HG03354 (cell line): ENCODE measurements at regions not wholly inside any gene's neighbourhood (a gene's known extent, or its start where the extent isn't known, plus 50 kb on each side); places are given as distances from the start of the nearest gene placed in this dataset.
A peak's percentile ranks its signal among the peaks of the same experiment; 100 is the strongest.
"Not testable (repeated sequence)": the region's sequence is repeated elsewhere in the genome, so short reads cannot be mapped to it uniquely, and the experiment has no call there.

ENCODE experiments used
- ATAC-seq: cut with Tn5 transposase; IDR thresholded peaks from one replicate; pipeline ENCODE4 v1.9.1; 2021; ENCODE audit warnings: mild to moderate bottlenecking; ENCODE audit not compliant: unreplicated experiment, poor library complexity, severe bottlenecking

GRCh38 chr1:149635290-149635899, 51.7 kb downstream of the PPIAL4C start:
- not testable (repeated sequence) for ATAC-seq

GRCh38 chr1:149636286-149637122, 52.9 kb downstream of the PPIAL4C start:
- peak; percentile 91 for ATAC-seq

DNA sequence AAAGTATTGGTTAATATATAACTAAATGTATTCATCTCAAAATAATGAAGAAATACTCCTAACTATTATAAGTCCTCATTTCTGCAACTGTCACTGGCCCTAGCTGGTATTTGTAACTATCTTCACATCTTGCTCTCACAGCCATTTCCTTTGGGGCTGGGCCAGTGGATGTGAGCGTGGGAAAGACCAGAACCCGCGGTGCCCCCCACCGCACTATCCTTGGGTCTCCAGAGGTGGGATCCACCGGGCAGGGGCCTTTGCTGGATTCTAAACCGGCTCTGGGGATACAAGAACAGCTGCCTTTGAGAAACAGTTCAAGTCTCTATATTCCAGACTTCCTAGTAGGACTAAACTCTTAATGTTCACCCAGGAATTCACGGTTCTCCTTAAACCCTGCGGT, 54.8 kb downstream of the PPIAL4C start:
- not testable (repeated sequence) for ATAC-seq

DNA sequence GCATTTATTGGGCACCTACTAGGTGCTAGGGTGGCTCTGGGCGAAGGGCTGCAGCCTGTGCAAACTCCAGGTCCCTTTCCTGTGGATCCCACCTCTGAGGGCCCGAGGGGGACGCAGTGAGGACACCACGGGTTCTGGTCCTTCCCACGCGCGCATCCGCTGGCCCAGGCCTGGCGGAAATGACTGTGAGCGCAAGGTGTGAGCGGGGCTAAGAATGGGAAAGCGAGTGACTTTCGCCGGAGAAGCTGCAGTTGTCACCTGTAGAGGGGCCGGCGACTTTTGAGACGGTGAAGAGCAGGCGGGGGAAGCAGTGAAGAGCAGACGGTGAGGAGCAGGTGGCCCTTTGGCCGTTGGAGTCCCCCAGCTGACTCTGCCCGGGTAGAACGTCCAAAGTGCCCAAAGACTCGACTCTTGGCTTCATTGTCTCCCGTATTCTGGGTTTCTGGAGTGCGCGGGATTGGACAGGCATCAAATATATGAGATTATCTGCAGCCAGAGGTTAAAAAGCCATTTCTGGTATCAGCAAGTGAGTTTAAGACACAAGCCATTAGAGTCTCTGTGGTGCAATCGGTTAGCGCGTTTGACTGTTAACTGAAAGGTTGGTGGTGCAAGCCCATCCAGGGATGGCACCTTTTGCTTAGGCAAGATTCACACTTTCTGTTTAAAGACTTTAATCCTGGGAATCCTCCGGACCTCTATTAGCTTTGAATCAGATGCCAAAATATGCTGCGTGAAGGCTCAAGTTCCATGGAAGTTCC, 55.4 kb downstream of the PPIAL4C start:
- not testable (repeated sequence) for ATAC-seq

GRCh38 chr1:149641179-149641578, 57.5 kb downstream of the PPIAL4C start:
- not testable (repeated sequence) for ATAC-seq

DNA sequence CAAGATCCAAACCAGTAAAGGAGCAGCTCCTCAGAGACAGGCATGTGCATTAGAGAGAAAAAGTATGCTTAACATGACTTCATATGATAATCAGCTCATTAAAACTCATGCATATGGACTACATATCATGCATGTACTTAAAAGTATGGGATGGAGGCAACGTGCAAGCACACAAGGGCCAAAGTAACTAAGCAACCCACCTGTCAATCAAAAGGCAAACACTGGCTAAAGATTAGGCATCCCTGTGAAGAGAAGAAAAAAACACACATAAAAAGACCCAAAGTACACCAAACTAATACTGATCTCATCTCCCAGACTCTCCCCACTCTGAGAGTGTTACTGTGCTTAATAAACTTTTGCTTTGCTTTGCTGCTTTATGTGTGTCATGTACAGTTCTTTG, 61.2 kb downstream of the PPIAL4C start:
- not testable (repeated sequence) for ATAC-seq

DNA sequence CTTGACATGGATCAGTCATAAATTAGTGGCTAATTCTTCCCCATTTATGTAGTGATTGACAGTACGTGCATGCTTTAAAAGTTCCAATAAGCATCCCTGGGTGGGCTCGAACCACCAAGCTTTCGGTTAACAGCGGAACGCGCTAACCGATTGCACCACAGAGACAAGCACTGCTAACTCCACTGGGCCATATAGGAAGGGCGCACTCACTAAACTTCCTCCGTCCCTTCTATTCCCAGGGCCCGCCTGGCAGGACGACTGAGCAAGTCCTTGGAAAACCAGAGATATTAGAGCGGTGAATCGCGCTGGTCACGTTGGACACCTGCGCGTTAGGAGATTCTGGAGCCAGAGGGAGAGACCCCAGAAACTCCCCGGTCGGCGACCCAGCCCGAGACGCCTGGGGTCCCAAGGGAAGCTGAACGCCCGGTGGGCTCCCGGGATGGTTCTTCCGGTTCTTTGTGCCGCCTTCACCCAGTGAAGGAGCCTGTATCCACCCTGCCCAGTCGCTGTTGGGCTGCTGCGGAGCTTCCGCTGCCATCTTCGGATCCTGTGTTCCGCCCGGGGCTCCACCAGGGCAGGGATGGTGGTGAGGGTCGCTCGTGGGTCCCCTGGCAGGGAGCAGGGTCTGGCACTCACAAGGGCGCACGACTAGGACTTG, 62.8 kb downstream of the PPIAL4C start:
- ATAC-seq = not testable (repeated sequence)

DNA sequence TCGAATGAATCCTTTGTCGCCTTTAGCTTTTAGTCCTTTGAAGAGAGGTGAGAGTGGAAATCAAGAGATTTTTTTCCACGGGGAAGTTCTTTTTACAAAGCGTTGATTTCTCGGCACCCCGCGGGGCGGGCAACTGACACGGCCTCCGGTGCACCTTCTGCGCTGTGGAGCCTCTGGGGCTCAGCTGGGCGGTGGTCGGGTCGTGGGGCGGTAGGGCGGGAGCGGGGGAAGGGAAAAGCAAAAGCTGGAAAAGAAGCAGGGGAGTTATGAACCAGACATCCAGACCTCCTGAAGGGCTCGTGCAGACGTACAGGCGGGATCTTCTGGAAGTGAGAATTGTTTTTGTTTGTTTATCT, 63.3 kb downstream of the PPIAL4C start:
- ATAC-seq = not testable (repeated sequence)

DNA sequence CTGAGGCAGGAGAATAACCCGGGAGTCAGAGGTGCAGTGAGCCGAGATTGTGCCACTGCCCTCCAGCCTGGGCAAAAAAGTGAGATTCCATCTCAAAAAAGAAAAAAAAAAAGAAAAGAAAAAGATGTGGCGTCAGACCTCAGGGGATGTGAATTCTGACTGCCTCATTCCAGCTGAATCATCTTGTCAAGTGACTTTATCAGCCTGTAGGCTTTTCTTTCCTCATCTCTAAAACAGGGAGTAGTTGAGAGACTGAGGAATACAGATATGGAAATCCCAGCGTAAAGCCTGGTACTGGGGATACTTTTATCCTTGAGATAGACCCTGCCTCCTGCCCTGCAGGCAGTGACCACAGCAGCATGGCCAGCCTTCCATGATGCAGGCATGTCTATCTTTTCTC, 74.1 kb downstream of the PPIAL4C start:
- ATAC-seq = not testable (repeated sequence)

GRCh38 chr1:149658175-149658574, 74.5 kb downstream of the PPIAL4C start:
- not testable (repeated sequence) for ATAC-seq

- ATAC-seq = not testable (repeated sequence)
Observed at GRCh38 chr1:149664624-149665023, 81.0 kb downstream of the PPIAL4C start.

DNA sequence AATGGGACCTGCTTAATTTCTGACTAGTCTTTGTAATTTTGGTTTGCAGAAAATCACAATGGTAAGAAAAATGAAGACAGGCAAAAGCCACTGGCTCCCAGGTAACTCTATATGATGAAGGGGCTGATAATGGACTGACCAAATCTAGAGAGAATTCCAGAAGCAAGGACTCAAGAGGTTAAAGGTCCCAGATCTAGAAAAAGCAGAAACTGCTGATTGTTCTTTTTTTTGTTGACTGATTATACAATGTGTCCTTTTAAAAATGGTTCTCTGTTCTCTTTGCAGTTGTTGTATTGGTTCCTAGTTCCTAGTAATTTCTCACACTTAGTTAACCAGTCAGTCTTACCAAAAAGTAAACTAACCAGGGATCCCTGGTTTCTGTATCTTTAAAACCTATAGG, 81.4 kb downstream of the PPIAL4C start:
- ATAC-seq = not testable (repeated sequence)

GRCh38 chr1:149665528-149665927, 81.9 kb downstream of the PPIAL4C start:
- not testable (repeated sequence) for ATAC-seq

DNA sequence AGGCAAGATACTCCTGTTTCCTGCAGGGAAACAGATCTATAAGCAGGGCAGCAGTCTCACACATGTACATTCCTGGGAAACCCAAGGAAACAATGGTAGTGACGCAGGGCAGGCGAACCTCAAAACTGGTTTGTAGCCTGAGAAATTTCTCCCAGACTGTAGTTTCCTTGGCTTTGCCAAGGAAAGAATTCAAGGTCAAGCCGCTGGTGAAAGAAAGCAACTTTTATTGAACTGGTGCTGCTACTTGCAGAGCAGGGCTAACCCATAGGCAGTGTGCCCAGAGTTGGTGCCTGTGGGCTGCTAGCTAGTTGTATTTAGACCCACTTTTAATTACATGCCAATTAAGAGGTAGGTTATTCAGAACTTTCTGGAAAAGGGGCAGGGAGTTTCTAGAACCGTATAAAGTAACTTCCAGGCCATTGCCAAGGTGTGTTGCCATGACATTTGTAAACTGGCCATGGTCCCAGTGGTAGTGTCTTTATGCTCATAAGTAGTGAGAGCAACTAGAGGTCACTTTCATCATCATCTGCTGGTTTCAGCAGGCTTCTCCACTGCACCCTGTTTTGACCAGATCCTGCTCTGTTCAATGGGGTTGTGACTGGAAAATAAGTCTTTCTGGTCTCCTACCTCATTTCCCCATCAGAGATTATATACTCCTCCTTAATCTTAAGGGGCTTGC, 89.7 kb downstream of the PPIAL4C start:
- ATAC-seq = not testable (repeated sequence)

DNA sequence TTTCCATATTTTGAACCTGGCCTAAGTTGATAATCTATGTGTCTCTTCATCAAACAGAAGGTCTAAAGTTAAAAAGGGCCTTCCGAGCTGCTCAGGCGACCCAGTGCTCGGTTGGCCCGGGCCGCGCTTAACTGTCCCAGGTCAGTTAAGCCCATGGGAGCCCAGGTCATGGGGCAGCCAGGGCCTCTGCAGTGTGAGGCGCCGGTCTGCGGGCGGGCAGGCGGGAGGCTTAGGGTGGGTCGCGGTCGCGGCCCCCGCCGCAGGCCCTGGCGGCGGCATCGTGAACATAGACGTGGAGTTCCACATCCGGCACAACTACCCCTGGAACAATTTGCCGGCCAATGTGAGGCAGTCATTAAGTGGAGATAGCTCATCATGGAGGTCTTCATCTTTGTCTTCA, 91.3 kb downstream of the PPIAL4C start:
- not testable (repeated sequence) for ATAC-seq

DNA sequence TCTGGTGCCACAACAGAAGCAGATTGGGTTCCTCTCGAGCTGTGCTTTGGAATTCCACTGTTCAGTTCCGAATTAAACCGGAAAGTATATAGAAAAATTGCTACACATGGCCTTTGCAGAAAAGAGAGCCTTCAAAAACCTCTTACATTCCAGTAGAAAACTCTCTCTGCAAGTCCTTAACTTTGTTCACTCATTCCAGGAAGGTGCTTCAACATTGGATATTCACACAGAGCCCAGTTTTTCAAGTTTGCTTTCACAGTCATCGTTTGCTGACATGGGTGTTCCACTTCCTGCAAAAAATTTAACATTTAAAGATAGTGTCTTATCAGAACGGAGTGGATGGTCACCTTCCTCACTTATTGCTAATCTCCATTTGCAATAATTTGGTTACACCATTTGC, 93.7 kb downstream of the PPIAL4C start:
- ATAC-seq = not testable (repeated sequence)

DNA sequence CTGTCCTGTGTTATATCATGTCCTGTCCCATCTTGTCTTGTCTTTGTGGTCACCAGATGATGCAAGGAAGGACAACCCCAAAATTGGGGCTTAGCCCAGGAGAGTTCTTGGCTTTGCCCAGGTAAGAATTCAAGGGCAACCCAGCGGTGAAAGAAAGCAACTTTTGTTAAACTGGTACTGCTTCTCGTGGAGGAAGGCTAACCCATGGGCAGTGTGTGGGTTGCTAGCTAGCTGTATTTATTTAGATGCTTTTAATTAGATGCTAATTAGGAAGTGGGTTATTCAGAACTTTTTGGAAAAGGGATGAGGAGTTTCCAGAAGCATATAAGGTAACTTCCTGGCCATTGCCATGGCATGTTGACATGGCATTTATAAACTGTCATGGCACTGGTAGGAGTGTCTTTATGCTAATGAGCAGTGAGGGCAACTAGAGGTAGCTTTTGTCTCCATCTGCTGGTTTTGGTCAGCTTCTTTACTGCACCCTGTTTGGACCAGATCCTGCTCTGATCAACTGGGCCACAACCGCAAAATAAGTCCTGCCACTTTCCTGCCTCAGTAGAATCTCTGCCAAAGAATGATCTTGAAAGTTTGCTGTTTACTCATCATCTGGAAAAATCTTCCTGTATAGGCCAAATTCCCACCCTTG, 95.8 kb upstream of the FCGR1A start:
- ATAC-seq = peak; percentile 57

- ATAC-seq = not testable (repeated sequence)
Observed at GRCh38 chr1:149691399-149691798, 91.1 kb upstream of the FCGR1A start.
